ENCODE measurements at regions not wholly inside any gene's neighbourhood (a gene's known extent, or its start where the extent isn't known, plus 50 kb on each side); places are given as distances from the start of the nearest gene placed in this dataset.

GRCh38 chr9:113754739-113755138, 121.4 kb upstream of the ZNF618 start:
- TF ChIP-seq CTCF (IDR thresholded peaks at IDR 0.05 in 8 of 11, conservative IDR thresholded peaks at IDR 0.05 in 3 of 11) (no peak), POLR2AphosphoS5 (IDR thresholded peaks at IDR 0.05) (no peak)

Measured in spleen (tissue), 7 donors.